HepG2 (cell line): ENCODE measurements at regions not wholly inside any gene's neighbourhood (a gene's known extent, or its start where the extent isn't known, plus 50 kb on each side); places are given as distances from the start of the nearest gene placed in this dataset.

Experiments used
- ATAC-seq: fragments of 200-7000 bp; cut with Tn5 transposase; 3 replicates; pipeline ENCODE4 v1.9.1; 2020; ENCODE audit warnings: mild to moderate bottlenecking, moderate library complexity
- BruUV-seq: library from RNA; stranded (reverse); fragments of 400-500 nt; replicated peaks from 2 replicates; lab custom pipeline; 2021; lab: Mats Ljungman, UMichigan
- CTCF ChIA-PET: fragments of 300-600 bp; formaldehyde crosslinking; extraction: SDS; loops from one replicate; lab custom pipeline; 2021; ENCODE audit warnings: low total read pairs, inconsistent platforms, low intra/inter-chr PET ratio; lab: Yijun Ruan, JAX
- POLR2A ChIA-PET: fragments of 350-600 bp; sonication (Branson Sonifier 250); formaldehyde crosslinking; loops from one replicate; lab custom pipeline; 2020; ENCODE audit warnings: antibody characterized with exemption, inconsistent platforms; lab: Yijun Ruan, JAX
- DNase-seq: peaks from one replicate; pipeline ENCODE4 v3.0.0-alpha.2; 2015; ENCODE audit warnings: low spot score
- FAIRE-seq: peaks from 3 replicates; lab custom pipeline; 2011; peaks lifted over from hg19 to GRCh38; lab: Jason Lieb, UNC
- H2AFZ ChIP-seq: one replicate; pipeline ENCODE4 v1.6.1; 2011; ENCODE audit warnings: low read length, inconsistent platforms
- H3K27ac ChIP-seq: fragments of 300-600 bp; 3 replicates; pipeline ENCODE4 v1.8.0; 2011; ENCODE audit warnings: mixed run types, mild to moderate bottlenecking, mixed read lengths, low read length, inconsistent platforms; ENCODE audit not compliant: insufficient read depth; ENCODE audit errors: extremely low read length
- H3K27me3 ChIP-seq, 2 experiments: fragments of 200-600 bp in 1 of 2; 2 replicates in 1 of 2; 3 replicates in 1 of 2; pipeline versions ENCODE4 v1.6.0 to v1.8.0; 2011; ENCODE audit warnings: low read length in 2 of 2, mild to moderate bottlenecking in 2 of 2, moderate library complexity in 2 of 2, inconsistent platforms in 1 of 2; ENCODE audit not compliant: insufficient read depth in 2 of 2, control insufficient read depth in 1 of 2
- H3K36me3 ChIP-seq, 2 experiments: fragments of 200-600 bp in 1 of 2; replicated peaks in 1 of 2; 2 replicates in 1 of 2; 3 replicates in 1 of 2; pipeline versions ENCODE4 v1.5.1 to v1.8.0; 2011; ENCODE audit warnings: low read length in 2 of 2, inconsistent platforms in 1 of 2; ENCODE audit not compliant: insufficient read depth in 2 of 2, control insufficient read depth in 1 of 2
- H3K4me1 ChIP-seq: 2 replicates; pipeline ENCODE4 v1.5.1; 2012; ENCODE audit warnings: low read length, inconsistent platforms; ENCODE audit not compliant: insufficient read depth
- H3K4me2 ChIP-seq: 2 replicates; pipeline ENCODE4 v1.6.0; 2011; ENCODE audit warnings: low read depth, low read length, inconsistent platforms
- H3K4me3 ChIP-seq, 3 experiments: fragments of 200-600 bp in 1 of 3; sonication (generic), shearing (Covaris generic) in 1 of 3; replicated peaks in 1 of 3; 2 replicates each; pipeline ENCODE4 v1.5.1; 2011 to 2016; ENCODE audit warnings: low read length in 3 of 3, inconsistent platforms in 2 of 3, low read depth in 2 of 3, mild to moderate bottlenecking in 2 of 3, control low read depth in 1 of 3, mixed read lengths in 1 of 3; ENCODE audit not compliant: insufficient read depth in 1 of 3
- H3K79me2 ChIP-seq: one replicate; pipeline ENCODE4 v1.6.1; 2011; ENCODE audit warnings: low read length, inconsistent platforms; ENCODE audit not compliant: insufficient read depth
- H3K9ac ChIP-seq: 2 replicates; pipeline ENCODE4 v1.6.0; 2011; ENCODE audit warnings: mild to moderate bottlenecking, low read depth, low read length, inconsistent platforms; ENCODE audit not compliant: insufficient read depth
- H3K9me3 ChIP-seq: 2 replicates; pipeline ENCODE4 v1.5.1; 2012; ENCODE audit warnings: mild to moderate bottlenecking, low read length
- H4K20me1 ChIP-seq: 2 replicates; pipeline ENCODE4 v1.6.0; 2011; ENCODE audit warnings: inconsistent platforms, mild to moderate bottlenecking, low read length, moderate library complexity; ENCODE audit not compliant: insufficient read depth
- CREB3 ChIP-seq: sonication (generic); formaldehyde crosslinking; IDR thresholded peaks from 2 replicates; pipeline ENCODE4 v1.5.0; 2020; ENCODE audit warnings: missing genetic modification reagents
- FOXJ3 ChIP-seq: sonication (generic); formaldehyde crosslinking; IDR thresholded peaks from 2 replicates; pipeline ENCODE4 v1.4.0; 2020; ENCODE audit warnings: missing genetic modification reagents, mild to moderate bottlenecking, borderline replicate concordance
- FOXK2 ChIP-seq: fragments of 450-650 bp; IDR thresholded peaks from 2 replicates; pipeline ENCODE4 v1.6.1; 2016
- GRHL1 ChIP-seq: sonication (generic); formaldehyde crosslinking; conservative IDR thresholded peaks from 2 replicates; pipeline ENCODE4 v1.8.0; 2022; ENCODE audit warnings: missing genetic modification reagents
- HNRNPH1 ChIP-seq: fragments of 200-400 bp; formaldehyde crosslinking; optimal IDR thresholded peaks from 2 replicates; pipeline ENCODE3; 2017; ENCODE audit warnings: mild to moderate bottlenecking, low read depth, low read length
- KLF13 ChIP-seq: sonication (generic); formaldehyde crosslinking; IDR thresholded peaks from 2 replicates; pipeline ENCODE4 v1.4.0; 2020; ENCODE audit warnings: mild to moderate bottlenecking, missing genetic modification reagents
- MIER2 ChIP-seq: IDR thresholded peaks from 2 replicates; pipeline ENCODE4 v1.6.1; 2016; ENCODE audit warnings: missing biosample characterization, missing genetic modification reagents
- NR2F1 ChIP-seq, 2 experiments: fragments of 450-650 bp in 1 of 2; formaldehyde crosslinking in 1 of 2; IDR thresholded peaks; 2 replicates each; pipeline versions ENCODE4 v1.5.0 to v1.6.1; 2016 to 2020; ENCODE audit warnings: mild to moderate bottlenecking in 1 of 2, missing compliant biosample characterization in 1 of 2, missing genetic modification reagents in 1 of 2, moderate library complexity in 1 of 2
- POLR2A ChIP-seq, 2 experiments: IDR thresholded peaks; 2 replicates each; pipeline ENCODE4 v1.6.1; 2011; ENCODE audit warnings: low read depth in 2 of 2, low read length in 2 of 2, mild to moderate bottlenecking in 1 of 2, moderate library complexity in 1 of 2; ENCODE audit not compliant: insufficient read depth in 1 of 2
- RXRB ChIP-seq: IDR thresholded peaks from 2 replicates; pipeline ENCODE4 v1.6.1; 2016; ENCODE audit warnings: borderline replicate concordance, missing genetic modification reagents, missing compliant biosample characterization
- TARDBP ChIP-seq: sonication (generic); formaldehyde crosslinking; IDR thresholded peaks from 2 replicates; pipeline ENCODE4 v1.8.0; 2022; ENCODE audit warnings: mild to moderate bottlenecking, missing genetic modification reagents
- TOPORS ChIP-seq: sonication (generic); formaldehyde crosslinking; IDR thresholded peaks from 2 replicates; pipeline ENCODE4 v1.8.0; 2023; ENCODE audit warnings: mild to moderate bottlenecking, missing genetic modification reagents
- ZFP41 ChIP-seq: sonication (generic); formaldehyde crosslinking; IDR thresholded peaks from 2 replicates; pipeline ENCODE4 v1.4.0; 2020; ENCODE audit warnings: mild to moderate bottlenecking, missing genetic modification reagents, borderline replicate concordance
- ZFP90 ChIP-seq: sonication (generic); formaldehyde crosslinking; IDR thresholded peaks from 2 replicates; pipeline ENCODE4 v1.8.0; 2022; ENCODE audit warnings: missing genetic modification reagents, mild to moderate bottlenecking, inconsistent platforms, borderline replicate concordance
- ZNF30 ChIP-seq: sonication (generic); formaldehyde crosslinking; IDR thresholded peaks from 2 replicates; pipeline ENCODE4 v1.5.0; 2020; ENCODE audit warnings: mild to moderate bottlenecking, missing genetic modification reagents
- ZNF724P ChIP-seq: sonication (generic); formaldehyde crosslinking; IDR thresholded peaks from 2 replicates; pipeline ENCODE4 v1.8.0; 2022; ENCODE audit warnings: missing genetic modification reagents, borderline replicate concordance
- ZNF773 ChIP-seq: sonication (generic); formaldehyde crosslinking; IDR thresholded peaks from 2 replicates; pipeline ENCODE4 v1.4.0; 2020; ENCODE audit warnings: missing genetic modification reagents, borderline replicate concordance
- WGBS: methylation state at CpG from one replicate; pipeline ENCODE4 v1.1.6; 2017; ENCODE audit warnings: low lambda C conversion rate; 5-methylcytosine and 5-hydroxymethylcytosine counted together
- in situ Hi-C: cut with HindIII; loops from 2 replicates; pipeline ENCODE4 v1.10.0; 2017; ENCODE audit warnings: low pct_unique_long_range_greater_than_20kb; ENCODE audit not compliant: extremely low pct_ligation_motif_present
- intact Hi-C: fragments of 100-400 bp; cut with micrococcal nuclease; formaldehyde crosslinking; loops from one replicate; pipeline ENCODE4 v1.10.0; 2022; ENCODE audit not compliant: unreplicated experiment
- TF ChIP-seq, protein P1 (sequence below): sonication (generic); formaldehyde crosslinking; conservative IDR thresholded peaks from 2 replicates; pipeline ENCODE4 v1.5.0; 2020; ENCODE audit warnings: missing genetic modification reagents
- TF ChIP-seq, protein P2 (sequence below): sonication (generic); IDR thresholded peaks from 2 replicates; pipeline ENCODE4 v1.6.1; 2016; ENCODE audit warnings: low read depth, borderline replicate concordance

GRCh38 chr5:77563475-77563874 lies 71.4 kb upstream of the WDR41 start (continued):
- TF ChIP-seq, protein P1, sequence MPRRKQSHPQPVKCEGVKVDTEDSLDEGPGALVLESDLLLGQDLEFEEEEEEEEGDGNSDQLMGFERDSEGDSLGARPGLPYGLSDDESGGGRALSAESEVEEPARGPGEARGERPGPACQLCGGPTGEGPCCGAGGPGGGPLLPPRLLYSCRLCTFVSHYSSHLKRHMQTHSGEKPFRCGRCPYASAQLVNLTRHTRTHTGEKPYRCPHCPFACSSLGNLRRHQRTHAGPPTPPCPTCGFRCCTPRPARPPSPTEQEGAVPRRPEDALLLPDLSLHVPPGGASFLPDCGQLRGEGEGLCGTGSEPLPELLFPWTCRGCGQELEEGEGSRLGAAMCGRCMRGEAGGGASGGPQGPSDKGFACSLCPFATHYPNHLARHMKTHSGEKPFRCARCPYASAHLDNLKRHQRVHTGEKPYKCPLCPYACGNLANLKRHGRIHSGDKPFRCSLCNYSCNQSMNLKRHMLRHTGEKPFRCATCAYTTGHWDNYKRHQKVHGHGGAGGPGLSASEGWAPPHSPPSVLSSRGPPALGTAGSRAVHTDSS (CRISPR knock-in tag): no peak
- TF ChIP-seq RXRB (CRISPR knock-in tag): no peak
- no peak for TF ChIP-seq ZFP41 (CRISPR knock-in tag)
- TF ChIP-seq NR2F1 (CRISPR knock-in tag; IDR thresholded peaks at IDR 0.05): no peak
- no peak for TF ChIP-seq TOPORS
- no peak for TF ChIP-seq ZNF724P (CRISPR knock-in tag)

GRCh38 chr5:77561965-77562364 lies 69.8 kb upstream of the WDR41 start:
- ChIA-PET POLR2A (no interaction called here), CTCF (no interaction called here)
- FAIRE-seq (no peak), DNase-seq (no peak), ATAC-seq (no peak)
- H3K9me3 ChIP-seq: no peaks in the 10 kb centered on the region
- no peak overlapping the region for H3K27ac ChIP-seq
- no peak overlapping the region for H3K4me3 ChIP-seq
- H3K27me3 ChIP-seq: no peaks in the 10 kb centered on the region
- no peak overlapping the region for H2AFZ ChIP-seq
- in situ Hi-C loops (loop anchor here (25.0 kb wide), 1 partner anchor 425 kb away; no protein-coding TSS in a partner anchor), intact Hi-C loops (loop anchor here (5.0 kb wide), 2 partner anchors 425 to 600 kb away; no protein-coding TSS in a partner anchor)
- 0% methylated on average over 3 of the region's 3 CpGs for WGBS
- H3K79me2 ChIP-seq: no peaks in the 10 kb centered on the region
- no peak overlapping the region for H3K4me2 ChIP-seq
- no TSS peak for BruUV-seq
- no peaks in the 10 kb centered on the region for H3K36me3 ChIP-seq
- H3K9ac ChIP-seq: no peak overlapping the region
- H4K20me1 ChIP-seq: no peaks in the 10 kb centered on the region
- H3K4me1 ChIP-seq: no peaks in the 10 kb centered on the region
- TF ChIP-seq CREB3 (no peak), KLF13 (CRISPR knock-in tag) (no peak), TARDBP (no peak), HNRNPH1 (no peak), POLR2A (IDR thresholded peaks at IDR 0.05; ENCODE audit: insufficient read depth in 1 of 2, low read depth in 2 of 2, low read length in 2 of 2) (no peak), FOXJ3 (no peak), MIER2 (CRISPR knock-in tag) (no peak), ZFP90 (CRISPR knock-in tag) (no peak), ZNF773 (no peak), ZNF30 (no peak), GRHL1 (CRISPR knock-in tag) (no peak), FOXK2 (no peak)
- TF ChIP-seq, protein P2, sequence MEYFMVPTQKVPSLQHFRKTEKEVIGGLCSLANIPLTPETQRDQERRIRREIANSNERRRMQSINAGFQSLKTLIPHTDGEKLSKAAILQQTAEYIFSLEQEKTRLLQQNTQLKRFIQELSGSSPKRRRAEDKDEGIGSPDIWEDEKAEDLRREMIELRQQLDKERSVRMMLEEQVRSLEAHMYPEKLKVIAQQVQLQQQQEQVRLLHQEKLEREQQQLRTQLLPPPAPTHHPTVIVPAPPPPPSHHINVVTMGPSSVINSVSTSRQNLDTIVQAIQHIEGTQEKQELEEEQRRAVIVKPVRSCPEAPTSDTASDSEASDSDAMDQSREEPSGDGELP: no peak
